ENCODE measurements at regions not wholly inside any gene's neighbourhood (a gene's known extent, or its start where the extent isn't known, plus 50 kb on each side); places are given as distances from the start of the nearest gene placed in this dataset.

GRCh38 chr6:67212584-67212983, 1422.5 kb upstream of the ADGRB3 start:
- H3K4me3 Mint-ChIP-seq: no peak overlapping the region
- intact Hi-C loops (cut with micrococcal nuclease): no loop called here
- H3K27me3 Mint-ChIP-seq: no peaks in the 10 kb centered on the region

DNA sequence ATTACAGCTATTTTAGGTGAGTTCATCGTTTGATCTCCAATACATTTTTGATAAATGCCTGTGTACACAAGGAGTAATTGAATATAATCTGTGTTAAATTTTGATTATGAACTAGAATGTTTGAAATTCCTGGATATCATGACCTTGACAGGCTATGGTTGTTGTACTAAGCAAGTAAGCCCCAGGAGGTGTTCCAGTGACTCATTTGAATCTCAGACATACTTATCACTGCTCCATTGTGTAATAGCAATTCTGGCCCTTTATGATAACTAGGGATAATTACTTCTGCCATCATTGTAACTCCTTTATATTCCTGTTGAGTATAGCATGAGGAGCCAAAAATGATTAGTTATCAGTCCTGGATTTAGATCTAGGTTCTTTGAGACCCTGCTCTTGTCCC, 1424.6 kb upstream of the ADGRB3 start:
- intact Hi-C loops (cut with micrococcal nuclease): no loop called here
- Mint-ChIP-seq H3K27ac (no peak overlapping the region), H3K36me3 (ENCODE audit: low read depth) (no peaks in the 10 kb centered on the region), H3K27me3 (no peaks in the 10 kb centered on the region), H3K9me3 (peaks cover 6% of the 10 kb centered on the region), H3K4me1 (ENCODE audit: low read depth) (no peaks in the 10 kb centered on the region), H3K4me3 (no peak overlapping the region)

More at GRCh38 chr6:67212584-67212983, 1422.5 kb upstream of the ADGRB3 start:
- Mint-ChIP-seq H3K36me3 (ENCODE audit: low read depth) (no peaks in the 10 kb centered on the region), H3K9me3 (peaks cover 10% of the 10 kb centered on the region), H3K4me1 (ENCODE audit: low read depth) (no peaks in the 10 kb centered on the region), H3K27ac (no peak overlapping the region)

- Mint-ChIP-seq H3K4me1 (ENCODE audit: low read depth) (no peaks in the 10 kb centered on the region), H3K27me3 (no peaks in the 10 kb centered on the region), H3K4me3 (no peak overlapping the region), H3K27ac (no peak overlapping the region), H3K36me3 (ENCODE audit: low read depth) (no peaks in the 10 kb centered on the region), H3K9me3 (peaks cover 38% of the 10 kb centered on the region)
- intact Hi-C loops (cut with micrococcal nuclease): no loop called here
Observed at GRCh38 chr6:67201563-67201962, 1433.5 kb upstream of the ADGRB3 start.

DNA sequence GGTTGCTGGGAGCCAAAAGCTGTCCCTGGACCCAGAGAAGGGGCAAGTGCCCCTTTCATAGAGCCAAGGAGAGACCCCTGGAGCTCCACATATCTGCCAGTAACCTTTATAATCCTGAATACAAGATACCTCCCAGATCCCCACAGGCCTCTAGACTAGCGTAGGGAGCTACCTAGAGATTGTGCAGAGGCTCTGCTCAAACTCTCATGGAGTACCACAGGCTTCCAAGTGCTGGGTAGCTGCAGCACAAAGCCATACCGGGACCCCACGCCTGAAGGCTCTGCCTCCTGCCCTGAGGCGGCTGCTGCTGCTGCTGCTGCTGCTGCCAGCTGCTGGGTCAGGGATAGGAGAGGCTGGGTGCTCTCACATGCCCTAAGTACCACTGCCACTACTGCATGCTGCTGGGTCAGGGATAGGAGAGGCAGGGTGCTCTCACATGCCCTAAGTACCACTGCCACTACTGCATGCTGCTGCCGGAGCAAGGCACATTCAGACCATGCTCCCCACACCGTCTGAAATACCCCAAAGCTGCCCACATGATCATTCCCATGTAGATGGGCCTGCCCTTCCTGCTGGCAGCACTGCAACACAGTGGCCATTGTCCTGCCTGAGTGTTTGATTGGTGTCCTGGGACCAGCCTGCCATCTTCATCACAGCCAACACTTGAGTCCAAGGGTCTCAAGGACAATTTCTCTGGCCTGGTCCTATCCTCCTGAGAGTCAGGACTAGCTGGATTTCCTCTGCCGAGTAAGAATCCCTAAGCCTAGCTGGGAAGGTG, 1434.3 kb upstream of the ADGRB3 start:
- intact Hi-C loops (cut with micrococcal nuclease): no loop called here
- Mint-ChIP-seq H3K27ac (no peak overlapping the region), H3K27me3 (no peaks in the 10 kb centered on the region), H3K36me3 (ENCODE audit: low read depth) (no peaks in the 10 kb centered on the region), H3K4me3 (no peak overlapping the region), H3K4me1 (ENCODE audit: low read depth) (no peaks in the 10 kb centered on the region), H3K9me3 (peaks cover 38% of the 10 kb centered on the region)

DNA sequence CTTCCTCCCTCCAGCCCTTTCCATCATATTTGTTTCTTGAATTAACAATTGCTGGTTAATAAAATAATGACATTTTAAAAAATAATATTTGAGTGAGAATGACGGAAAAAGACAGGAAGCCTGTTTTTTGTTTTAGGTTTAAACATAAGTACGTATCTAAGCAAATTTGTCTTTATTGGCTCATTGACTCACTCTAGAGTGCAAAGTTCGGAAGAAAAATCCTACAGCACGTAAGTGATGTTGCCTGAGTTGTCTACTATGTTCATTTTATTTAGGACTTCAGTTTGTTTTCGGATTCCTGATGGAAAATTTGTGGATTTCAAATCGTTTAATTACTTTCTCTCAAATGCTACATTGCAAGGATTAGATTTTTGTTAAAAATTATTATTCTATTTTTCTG, 1435.7 kb upstream of the ADGRB3 start:
- no peaks in the 10 kb centered on the region for H3K27me3 Mint-ChIP-seq

DNA sequence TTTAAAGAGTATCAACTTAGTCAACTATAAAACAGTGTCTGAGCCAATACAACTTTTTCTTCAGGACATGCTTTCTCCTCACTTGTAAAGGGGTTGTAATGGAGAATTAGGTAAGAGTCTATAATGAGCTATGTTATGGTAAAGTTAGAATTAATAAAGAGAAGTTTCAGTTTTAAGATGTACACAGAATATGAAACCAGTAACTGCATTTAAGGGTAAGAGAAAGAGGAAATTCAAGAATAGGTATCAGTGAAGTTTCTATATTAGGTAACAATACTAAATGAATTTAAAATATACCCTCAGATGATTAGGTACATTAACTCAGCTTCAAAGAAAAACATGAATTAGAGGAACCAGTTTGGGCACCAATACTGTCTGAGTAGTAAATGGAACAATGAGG, 1444.3 kb upstream of the ADGRB3 start:
- Mint-ChIP-seq H3K27me3 (no peaks in the 10 kb centered on the region), H3K4me3 (no peak overlapping the region), H3K27ac (no peak overlapping the region), H3K4me1 (ENCODE audit: low read depth) (no peaks in the 10 kb centered on the region), H3K36me3 (ENCODE audit: low read depth) (no peaks in the 10 kb centered on the region), H3K9me3 (peaks cover 11% of the 10 kb centered on the region)
- intact Hi-C loops (cut with micrococcal nuclease): no loop called here

More for the DNA sequence above, 1435.7 kb upstream of the ADGRB3 start:
- peaks cover 38% of the 10 kb centered on the region for H3K9me3 Mint-ChIP-seq
- no peaks in the 10 kb centered on the region for H3K36me3 Mint-ChIP-seq (ENCODE audit: low read depth)
- H3K4me3 Mint-ChIP-seq: no peak overlapping the region
- H3K4me1 Mint-ChIP-seq (ENCODE audit: low read depth): no peaks in the 10 kb centered on the region
- intact Hi-C loops (cut with micrococcal nuclease): no loop called here
- no peak overlapping the region for H3K27ac Mint-ChIP-seq

DNA sequence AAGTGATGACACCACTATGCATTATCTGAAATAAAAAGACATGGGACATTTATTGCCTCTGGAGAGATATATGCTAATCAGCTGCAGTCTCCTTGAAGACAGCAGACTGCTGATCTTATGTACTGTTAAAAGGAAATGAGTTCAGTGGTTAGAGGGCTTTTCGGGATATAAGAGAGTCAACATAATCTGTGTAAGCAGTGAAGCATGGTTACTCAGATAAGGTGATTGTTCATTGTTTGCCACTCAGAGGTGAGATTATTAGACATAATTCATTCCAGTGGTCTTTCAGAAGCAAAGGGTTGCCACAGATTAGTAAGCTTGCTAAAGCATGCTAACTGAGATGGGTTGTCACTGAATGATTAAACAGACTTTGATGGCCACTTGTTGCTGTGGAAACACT, 1450.7 kb upstream of the ADGRB3 start:
- H3K4me3 Mint-ChIP-seq: no peak overlapping the region
- peaks cover 10% of the 10 kb centered on the region for H3K9me3 Mint-ChIP-seq
- H3K27ac Mint-ChIP-seq: no peak overlapping the region
- H3K27me3 Mint-ChIP-seq: no peaks in the 10 kb centered on the region
- no peaks in the 10 kb centered on the region for H3K4me1 Mint-ChIP-seq (ENCODE audit: low read depth)
- intact Hi-C loops (cut with micrococcal nuclease): no loop called here
- H3K36me3 Mint-ChIP-seq (ENCODE audit: low read depth): no peaks in the 10 kb centered on the region

DNA sequence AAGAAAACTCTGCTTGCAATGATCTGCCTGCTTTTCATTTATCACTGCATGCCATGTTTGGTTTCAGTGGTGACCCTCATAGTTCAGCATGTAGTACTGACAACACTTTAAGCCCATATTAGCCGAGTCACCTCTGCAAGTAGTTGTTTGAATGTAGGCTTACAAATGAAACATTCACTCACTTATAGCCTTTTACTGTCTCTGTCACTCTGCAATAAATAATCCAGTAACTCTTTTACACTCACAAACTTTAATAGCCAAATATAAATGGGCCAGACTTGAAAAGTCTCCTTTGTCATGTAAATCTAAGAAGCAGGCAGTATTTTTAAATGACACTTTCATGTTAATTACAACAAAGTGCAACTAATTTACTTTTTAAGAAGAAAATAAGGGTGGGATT, 1460.0 kb upstream of the ADGRB3 start:
- H3K27me3 Mint-ChIP-seq: no peaks in the 10 kb centered on the region
- H3K36me3 Mint-ChIP-seq (ENCODE audit: low read depth): no peaks in the 10 kb centered on the region
- H3K4me1 Mint-ChIP-seq (ENCODE audit: low read depth): no peaks in the 10 kb centered on the region
- no peak overlapping the region for H3K27ac Mint-ChIP-seq
- no peak overlapping the region for H3K4me3 Mint-ChIP-seq
- intact Hi-C loops (cut with micrococcal nuclease): no loop called here
- H3K9me3 Mint-ChIP-seq: no peaks in the 10 kb centered on the region

GRCh38 chr6:67165606-67166005, 1458.6 kb upstream of the EYS start:
- no peak overlapping the region for H3K27ac Mint-ChIP-seq
- no peak overlapping the region for H3K4me3 Mint-ChIP-seq
- no peaks in the 10 kb centered on the region for H3K27me3 Mint-ChIP-seq
- H3K36me3 Mint-ChIP-seq (ENCODE audit: low read depth): no peaks in the 10 kb centered on the region
- no peaks in the 10 kb centered on the region for H3K4me1 Mint-ChIP-seq (ENCODE audit: low read depth)
- H3K9me3 Mint-ChIP-seq: peaks cover 30% of the 10 kb centered on the region
- intact Hi-C loops (cut with micrococcal nuclease): no loop called here

DNA sequence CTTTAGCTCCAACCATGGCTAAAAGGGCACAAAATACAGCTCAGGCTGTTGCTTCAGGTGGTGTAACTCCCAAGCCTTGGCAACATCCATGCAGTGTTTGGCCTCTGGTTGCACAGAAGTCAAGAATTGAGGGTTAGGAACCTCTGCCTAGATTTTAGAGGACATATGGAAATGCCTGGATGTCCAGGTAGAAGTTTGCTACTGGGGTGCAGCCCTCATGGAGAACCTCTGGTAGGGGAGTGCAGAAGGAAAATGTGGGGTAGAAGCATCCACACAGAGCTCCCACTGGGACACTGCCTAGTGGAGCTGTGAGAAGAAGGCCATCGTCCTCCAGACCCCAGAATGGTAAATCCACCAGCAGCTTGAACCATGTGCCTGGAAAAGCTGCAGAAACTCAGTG, 1453.8 kb upstream of the EYS start:
- intact Hi-C loops (cut with micrococcal nuclease): no loop called here
- Mint-ChIP-seq H3K27me3 (no peaks in the 10 kb centered on the region), H3K4me3 (no peak overlapping the region), H3K36me3 (ENCODE audit: low read depth) (no peaks in the 10 kb centered on the region), H3K9me3 (peaks cover 48% of the 10 kb centered on the region), H3K27ac (no peak overlapping the region), H3K4me1 (ENCODE audit: low read depth) (no peaks in the 10 kb centered on the region)

GRCh38 chr6:67141005-67141404, 1434.0 kb upstream of the EYS start:
- Mint-ChIP-seq H3K4me1 (ENCODE audit: low read depth) (no peaks in the 10 kb centered on the region), H3K9me3 (peaks cover 19% of the 10 kb centered on the region), H3K27ac (no peak overlapping the region), H3K36me3 (ENCODE audit: low read depth) (no peaks in the 10 kb centered on the region), H3K4me3 (no peak overlapping the region), H3K27me3 (no peaks in the 10 kb centered on the region)
- intact Hi-C loops (cut with micrococcal nuclease): no loop called here

GRCh38 chr6:67133973-67134372, 1426.9 kb upstream of the EYS start:
- H3K27ac Mint-ChIP-seq: no peak overlapping the region
- H3K27me3 Mint-ChIP-seq: no peaks in the 10 kb centered on the region
- peaks cover 14% of the 10 kb centered on the region for H3K9me3 Mint-ChIP-seq
- H3K36me3 Mint-ChIP-seq (ENCODE audit: low read depth): no peaks in the 10 kb centered on the region
- no peak overlapping the region for H3K4me3 Mint-ChIP-seq
- H3K4me1 Mint-ChIP-seq (ENCODE audit: low read depth): no peaks in the 10 kb centered on the region
- intact Hi-C loops (cut with micrococcal nuclease): no loop called here

GRCh38 chr6:67131827-67132226, 1424.8 kb upstream of the EYS start:
- no peaks in the 10 kb centered on the region for H3K36me3 Mint-ChIP-seq (ENCODE audit: low read depth)

GRCh38 chr6:67129780-67130179, 1422.8 kb upstream of the EYS start:
- Mint-ChIP-seq H3K9me3 (peaks cover 12% of the 10 kb centered on the region), H3K27me3 (no peaks in the 10 kb centered on the region), H3K4me3 (no peak overlapping the region), H3K27ac (no peak overlapping the region), H3K36me3 (ENCODE audit: low read depth) (no peaks in the 10 kb centered on the region), H3K4me1 (ENCODE audit: low read depth) (no peaks in the 10 kb centered on the region)
- intact Hi-C loops (cut with micrococcal nuclease): no loop called here

More at GRCh38 chr6:67131827-67132226, 1424.8 kb upstream of the EYS start:
- H3K9me3 Mint-ChIP-seq: peaks cover 14% of the 10 kb centered on the region
- H3K4me1 Mint-ChIP-seq (ENCODE audit: low read depth): no peaks in the 10 kb centered on the region
- H3K27me3 Mint-ChIP-seq: no peaks in the 10 kb centered on the region
- H3K27ac Mint-ChIP-seq: no peak overlapping the region
- H3K4me3 Mint-ChIP-seq: no peak overlapping the region
- intact Hi-C loops (cut with micrococcal nuclease): no loop called here

GRCh38 chr6:67127041-67127440, 1420.0 kb upstream of the EYS start:
- Mint-ChIP-seq H3K4me1 (ENCODE audit: low read depth) (no peaks in the 10 kb centered on the region), H3K9me3 (no peaks in the 10 kb centered on the region), H3K27ac (no peak overlapping the region), H3K36me3 (ENCODE audit: low read depth) (no peaks in the 10 kb centered on the region), H3K4me3 (no peak overlapping the region), H3K27me3 (no peaks in the 10 kb centered on the region)
- intact Hi-C loops (cut with micrococcal nuclease): no loop called here
